ENCODE measurements at regions not wholly inside any gene's neighbourhood (a gene's known extent, or its start where the extent isn't known, plus 50 kb on each side); places are given as distances from the start of the nearest gene placed in this dataset.

GRCh38 chr5:84549054-84549453 is 164.4 kb upstream of the EDIL3 start:
- H3K27ac ChIP-seq, result no peak overlapping the region
- TF ChIP-seq CTCF (conservative IDR thresholded peaks at IDR 0.05), result no peak

- H3K27ac ChIP-seq, result no peak overlapping the region
- no peak for TF ChIP-seq CTCF (conservative IDR thresholded peaks at IDR 0.05)
Measured at GRCh38 chr5:84546686-84547085, 162.0 kb upstream of the EDIL3 start.

DNA sequence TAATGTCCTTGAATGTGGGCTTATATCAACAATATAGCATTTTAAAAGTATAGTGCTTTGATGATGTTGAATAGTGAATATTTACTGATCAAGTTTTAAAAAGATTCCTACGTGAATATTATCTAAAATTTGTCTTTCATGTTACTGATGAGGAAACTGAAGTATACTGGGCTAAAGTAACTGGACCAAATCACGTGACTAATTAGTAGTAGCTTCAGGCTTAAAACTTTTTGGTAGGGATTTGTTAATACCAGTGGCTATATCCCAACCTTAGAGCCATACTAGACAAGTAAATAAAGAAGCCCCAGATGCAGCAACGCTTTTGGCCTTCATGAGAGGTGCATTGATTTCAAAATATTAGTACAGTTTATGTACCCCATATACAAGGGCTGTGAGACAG is 152.1 kb upstream of the EDIL3 start:
- no peak for TF ChIP-seq CTCF (conservative IDR thresholded peaks at IDR 0.05)
- H3K27ac ChIP-seq, result no peak overlapping the region

DNA sequence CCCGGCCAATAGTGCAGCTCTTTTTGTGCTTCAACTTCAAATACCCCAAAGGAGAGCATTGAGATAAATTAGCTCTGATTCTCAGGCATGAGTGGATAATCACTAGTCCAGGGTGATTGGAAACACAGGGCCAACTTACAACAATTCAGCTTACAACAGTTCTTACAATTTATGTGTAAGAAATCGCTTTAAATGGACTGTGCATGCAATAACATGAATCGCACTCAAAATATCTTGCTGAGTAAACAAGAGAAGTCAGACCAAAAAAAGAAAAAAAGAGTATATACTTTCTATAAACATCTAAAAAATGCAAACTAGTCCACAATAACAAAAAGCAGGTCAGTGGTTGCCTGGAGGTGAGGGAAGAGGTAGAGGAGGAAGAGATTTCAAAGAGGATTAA is 150.6 kb upstream of the EDIL3 start:
- H3K27ac ChIP-seq, result no peak overlapping the region
- TF ChIP-seq CTCF (conservative IDR thresholded peaks at IDR 0.05), result no peak

DNA sequence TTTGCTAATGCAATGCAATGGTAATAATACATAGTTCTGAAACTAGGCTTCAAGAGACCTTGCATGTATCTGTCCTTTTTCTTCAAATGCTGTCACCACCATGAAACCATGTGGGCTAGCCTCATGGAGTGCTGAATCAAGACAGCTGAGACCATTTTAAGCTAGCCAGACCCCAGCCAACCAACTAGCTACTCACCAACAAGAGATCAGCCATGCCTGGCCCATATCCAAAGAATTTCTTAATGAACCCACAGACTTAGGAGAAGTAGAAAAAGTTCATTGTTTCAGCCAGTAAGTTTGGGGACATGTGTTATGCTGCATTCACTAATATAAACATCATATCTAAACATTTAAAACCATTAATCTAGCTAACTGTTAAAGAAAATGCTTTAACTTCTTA is 139.8 kb upstream of the EDIL3 start:
- no peak for TF ChIP-seq CTCF (conservative IDR thresholded peaks at IDR 0.05)

GRCh38 chr5:84518862-84519261 is 134.2 kb upstream of the EDIL3 start:
- H3K27ac ChIP-seq, result no peak overlapping the region
- TF ChIP-seq CTCF (conservative IDR thresholded peaks at IDR 0.05), result no peak

More for the DNA sequence above, 139.8 kb upstream of the EDIL3 start:
- no peak overlapping the region for H3K27ac ChIP-seq

- no peak overlapping the region for H3K27ac ChIP-seq
- TF ChIP-seq CTCF (conservative IDR thresholded peaks at IDR 0.05), result no peak
Measured at GRCh38 chr5:84518370-84518769, 133.7 kb upstream of the EDIL3 start.

- no peak overlapping the region for H3K27ac ChIP-seq
- TF ChIP-seq CTCF (conservative IDR thresholded peaks at IDR 0.05), result no peak
Measured at GRCh38 chr5:84506625-84507024, 121.9 kb upstream of the EDIL3 start.
